Activated B cell treated with CpG ODN at 0.5 μM for 24 hours (primary cell): ENCODE measurements at regions not wholly inside any gene's neighbourhood (a gene's known extent, or its start where the extent isn't known, plus 50 kb on each side); places are given as distances from the start of the nearest gene placed in this dataset.

Experiments
- ATAC-seq: fragments of 200-7000 bp; cut with Tn5 transposase; one replicate; pipeline ENCODE4 v1.10.0; 2021; ENCODE audit warnings: low read depth, mild to moderate bottlenecking, moderate library complexity
- CTCF ChIA-PET: fragments of 350-600 bp; sonication (Branson Sonifier 250); formaldehyde crosslinking; loops from one replicate; lab custom pipeline; 2021; ENCODE audit warnings: antibody characterized with exemption; lab: Charles Lee
- POLR2A ChIA-PET: fragments of 350-600 bp; sonication (Branson Sonifier 250); formaldehyde crosslinking; loops from one replicate; lab custom pipeline; 2021; ENCODE audit warnings: antibody characterized with exemption; lab: Charles Lee
- DNase-seq: peaks from one replicate; pipeline ENCODE4 v3.0.0; 2022
- H3K27ac Mint-ChIP-seq: one replicate; pipeline ENCODE4 v1.8.0; 2020; ENCODE audit warnings: mixed read lengths
- H3K27me3 Mint-ChIP-seq: one replicate; pipeline ENCODE4 v1.8.0; 2021; ENCODE audit warnings: mixed read lengths
- H3K36me3 Mint-ChIP-seq: one replicate; pipeline ENCODE4 v1.8.0; 2021; ENCODE audit warnings: low read depth, mixed read lengths
- H3K4me1 Mint-ChIP-seq: one replicate; pipeline ENCODE4 v1.8.0; 2021; ENCODE audit warnings: mixed read lengths
- H3K4me3 Mint-ChIP-seq: one replicate; pipeline ENCODE4 v1.8.0; 2020; ENCODE audit warnings: mild to moderate bottlenecking, mixed read lengths
- H3K9me3 Mint-ChIP-seq: one replicate; pipeline ENCODE4 v1.8.0; 2020; ENCODE audit warnings: mixed read lengths
- CTCF ChIP-seq: fragments of 200-600 bp; IDR thresholded peaks from one replicate; pipeline ENCODE4 v1.8.0; 2022; ENCODE audit warnings: antibody characterized with exemption, mild to moderate bottlenecking
- intact Hi-C: fragments of 100-400 bp; cut with micrococcal nuclease; formaldehyde crosslinking; loops from one replicate; pipeline ENCODE4 v1.15.1; 2024

GRCh38 chr5:68942169-68942568 is 151.6 kb upstream of the SLC30A5 start:
- DNase-seq, result no peak
- no peaks in the 10 kb centered on the region for H3K36me3 Mint-ChIP-seq
- no peaks in the 10 kb centered on the region for H3K4me1 Mint-ChIP-seq
- peaks cover 2% of the 10 kb centered on the region for H3K9me3 Mint-ChIP-seq
- ATAC-seq, result no peak
- CTCF ChIA-PET, result no interaction called here
- TF ChIP-seq CTCF, result no peak
- peaks cover 3% of the 10 kb centered on the region for H3K27me3 Mint-ChIP-seq
- H3K4me3 Mint-ChIP-seq, result no peak overlapping the region
- no peak overlapping the region for H3K27ac Mint-ChIP-seq
- intact Hi-C loops, result no loop called here
- POLR2A ChIA-PET, result no interaction called here

GRCh38 chr5:68946728-68947127 is 147.1 kb upstream of the SLC30A5 start:
- TF ChIP-seq CTCF, result no peak
- ChIA-PET POLR2A (no interaction called here), CTCF (no interaction called here)
- intact Hi-C loops, result no loop called here
- ATAC-seq, result no peak
- Mint-ChIP-seq H3K27me3 (peaks cover 6% of the 10 kb centered on the region), H3K27ac (no peak overlapping the region), H3K4me3 (no peak overlapping the region), H3K36me3 (no peaks in the 10 kb centered on the region), H3K4me1 (no peaks in the 10 kb centered on the region), H3K9me3 (no peaks in the 10 kb centered on the region)
- no peak for DNase-seq

GRCh38 chr5:68947986-68948385 is 145.8 kb upstream of the SLC30A5 start:
- intact Hi-C loops, result no loop called here
- POLR2A ChIA-PET, result no interaction called here
- H3K4me1 Mint-ChIP-seq, result no peaks in the 10 kb centered on the region
- no peaks in the 10 kb centered on the region for H3K9me3 Mint-ChIP-seq
- DNase-seq, result no peak
- H3K36me3 Mint-ChIP-seq, result no peaks in the 10 kb centered on the region
- TF ChIP-seq CTCF, result no peak
- no peak overlapping the region for H3K27ac Mint-ChIP-seq
- CTCF ChIA-PET, result no interaction called here
- H3K4me3 Mint-ChIP-seq, result no peak overlapping the region
- peaks cover 6% of the 10 kb centered on the region for H3K27me3 Mint-ChIP-seq
- ATAC-seq, result no peak

- no peak for ATAC-seq
- Mint-ChIP-seq H3K27ac (no peak overlapping the region), H3K4me1 (no peaks in the 10 kb centered on the region), H3K36me3 (no peaks in the 10 kb centered on the region), H3K27me3 (peaks cover 6% of the 10 kb centered on the region), H3K9me3 (no peaks in the 10 kb centered on the region), H3K4me3 (no peak overlapping the region)
- no peak for TF ChIP-seq CTCF
- CTCF ChIA-PET, result interaction anchor here (1.2 kb wide), 1 partner anchor 10 kb away, joined by 3 read pairs; no protein-coding TSS in a partner anchor
- intact Hi-C loops, result no loop called here
- POLR2A ChIA-PET, result no interaction called here
- DNase-seq, result no peak
These were observed 144.6 kb upstream of the SLC30A5 start for GRCh38 chr5:68949256-68949655.

- no peaks in the 10 kb centered on the region for H3K4me1 Mint-ChIP-seq
These were observed 144.1 kb upstream of the SLC30A5 start for GRCh38 chr5:68949711-68950110.

More at GRCh38 chr5:68949711-68950110, 144.1 kb upstream of the SLC30A5 start:
- Mint-ChIP-seq H3K4me3 (no peak overlapping the region), H3K9me3 (no peaks in the 10 kb centered on the region), H3K36me3 (no peaks in the 10 kb centered on the region), H3K27me3 (peaks cover 6% of the 10 kb centered on the region), H3K27ac (no peak overlapping the region)
- intact Hi-C loops, result no loop called here
- ChIA-PET POLR2A (no interaction called here), CTCF (no interaction called here)
- no peak for ATAC-seq
- no peak for TF ChIP-seq CTCF
- DNase-seq, result no peak
